B cell (primary cell): ENCODE measurements at regions not wholly inside any gene's neighbourhood (a gene's known extent, or its start where the extent isn't known, plus 50 kb on each side); places are given as distances from the start of the nearest gene placed in this dataset.

ENCODE experiments used
- ATAC-seq: fragments of 200-7000 bp; cut with Tn5 transposase; one replicate; pipeline ENCODE4 v1.10.0; 2021; ENCODE audit warnings: low read depth, mild to moderate bottlenecking, moderate number of reproducible peaks, moderate library complexity
- CTCF ChIA-PET: fragments of 350-600 bp; sonication (Branson Sonifier 250); formaldehyde crosslinking; loops from one replicate; lab custom pipeline; 2021; ENCODE audit warnings: antibody characterized with exemption, inconsistent platforms; lab: Charles Lee
- POLR2A ChIA-PET: fragments of 350-600 bp; sonication (Branson Sonifier 250); formaldehyde crosslinking; loops from one replicate; lab custom pipeline; 2021; ENCODE audit warnings: antibody characterized with exemption; lab: Charles Lee
- DNase-seq: peaks from one replicate; pipeline ENCODE4 v3.0.0; 2013
- H2AFZ ChIP-seq: 2 replicates; pipeline ENCODE4 v1.6.1; 2012; ENCODE audit warnings: mild to moderate bottlenecking, low read depth, low read length; ENCODE audit not compliant: insufficient read depth, poor library complexity, severe bottlenecking
- H3K27ac ChIP-seq, 2 donors: 1 replicate in 1 of 2; 2 replicates in 1 of 2; pipeline ENCODE4 v1.5.1; 2012 to 2013; ENCODE audit warnings: low read length in 2 of 2, mild to moderate bottlenecking in 2 of 2, moderate library complexity in 1 of 2
- H3K27me3 ChIP-seq, 4 experiments: fragments of 200-600 bp in 1 of 4; sonication (generic) in 1 of 4; replicated peaks in 1 of 4; 1 replicate in 2 of 4; 2 replicates in 2 of 4; pipeline versions ENCODE4 v1.6.1 to v1.7.0; 2013 to 2016; ENCODE audit warnings: low read length in 3 of 4, mild to moderate bottlenecking in 2 of 4, mixed read lengths in 1 of 4, moderate library complexity in 1 of 4; ENCODE audit not compliant: insufficient read depth in 4 of 4, control insufficient read depth in 3 of 4; ENCODE audit errors: control extremely low read depth in 1 of 4
- H3K36me3 ChIP-seq, 2 experiments: replicated peaks in 1 of 2; 1 replicate in 1 of 2; 2 replicates in 1 of 2; pipeline versions ENCODE4 v1.6.1 to v1.7.1; 2013; ENCODE audit warnings: low read length in 1 of 2; ENCODE audit not compliant: insufficient read depth in 2 of 2, control insufficient read depth in 1 of 2; ENCODE audit errors: control extremely low read depth in 1 of 2, extremely low read depth in 1 of 2
- H3K4me1 ChIP-seq, 2 donors: fragments of 200-600 bp in 1 of 2; sonication (generic) in 1 of 2; 1 replicate in 1 of 2; 2 replicates in 1 of 2; pipeline versions ENCODE4 v1.5.1 to v1.6.1; 2013 to 2017; ENCODE audit warnings: low read length in 2 of 2; ENCODE audit not compliant: control insufficient read depth in 2 of 2, insufficient read depth in 2 of 2
- H3K4me2 ChIP-seq: replicated peaks from 2 replicates; pipeline ENCODE3; 2012; ENCODE audit warnings: mild to moderate bottlenecking, low read depth, low read length; ENCODE audit not compliant: poor library complexity, severe bottlenecking
- H3K4me3 ChIP-seq, 5 experiments: fragments of 200-600 bp in 1 of 5; sonication (generic) in 1 of 5; 1 replicate in 3 of 5; 2 replicates in 2 of 5; pipeline versions ENCODE4 v1.5.1 to v1.7.0; 2011 to 2016; ENCODE audit warnings: low read length in 4 of 5, mild to moderate bottlenecking in 4 of 5, low read depth in 2 of 5, control low read depth in 1 of 5, moderate library complexity in 1 of 5; ENCODE audit not compliant: insufficient read depth in 1 of 5; ENCODE audit errors: control extremely low read depth in 1 of 5, extremely low read depth in 1 of 5
- H3K79me2 ChIP-seq: fragments of 200-600 bp; sonication (generic); one replicate; pipeline ENCODE4 v1.6.0; 2016; ENCODE audit warnings: low read length; ENCODE audit not compliant: control insufficient read depth, insufficient read depth
- H3K9ac ChIP-seq: fragments of 200-600 bp; sonication (generic); 2 replicates; pipeline ENCODE4 v1.6.1; 2017; ENCODE audit warnings: mild to moderate bottlenecking, low read length, moderate library complexity
- H3K9me3 ChIP-seq, 3 donors: one replicate each; pipeline versions ENCODE4 v1.6.1 to v1.7.1; 2013; ENCODE audit warnings: low read length in 2 of 3; ENCODE audit not compliant: control insufficient read depth in 2 of 3, insufficient read depth in 1 of 3; ENCODE audit errors: control extremely low read depth in 1 of 3
- H4K20me1 ChIP-seq: 2 replicates; pipeline ENCODE4 v1.6.0; 2012; ENCODE audit warnings: mild to moderate bottlenecking, low read length; ENCODE audit not compliant: insufficient read depth, control insufficient read depth, poor library complexity, severe bottlenecking
- H3K27ac Mint-ChIP-seq: one replicate; pipeline ENCODE4 v1.8.0; 2021; ENCODE audit warnings: mixed read lengths
- H3K27me3 Mint-ChIP-seq: one replicate; pipeline ENCODE4 v1.8.0; 2021; ENCODE audit warnings: mixed read lengths
- H3K4me1 Mint-ChIP-seq: one replicate; pipeline ENCODE4 v1.8.0; 2021; ENCODE audit warnings: mixed read lengths
- H3K4me3 Mint-ChIP-seq: one replicate; pipeline ENCODE4 v1.8.0; 2021; ENCODE audit warnings: mixed read lengths
- H3K9me3 Mint-ChIP-seq: one replicate; pipeline ENCODE4 v1.8.0; 2022; ENCODE audit warnings: mixed read lengths; ENCODE audit not compliant: insufficient read depth
- CTCF ChIP-seq: fragments of 200-600 bp; IDR thresholded peaks from one replicate; pipeline ENCODE4 v1.8.0; 2022; ENCODE audit warnings: antibody characterized with exemption, mild to moderate bottlenecking
- EZH2 ChIP-seq: IDR thresholded peaks from 2 replicates; pipeline ENCODE4 v1.6.1; 2012; ENCODE audit warnings: borderline replicate concordance, low read depth, mild to moderate bottlenecking, moderate library complexity, low read length; ENCODE audit not compliant: insufficient read depth, poor library complexity, severe bottlenecking
- WGBS: methylation state at CpG from one replicate; pipeline ENCODE4 v1.1.5; 2013; ENCODE audit warnings: missing lambda C conversion rate; ENCODE audit not compliant: insufficient coverage; 5-methylcytosine and 5-hydroxymethylcytosine counted together
- intact Hi-C: fragments of 100-400 bp; cut with micrococcal nuclease; formaldehyde crosslinking; loops from one replicate; pipeline ENCODE4 v1.10.0; 2022

- no peak for TF ChIP-seq CTCF
- no peak for TF ChIP-seq EZH2
- CTCF ChIA-PET: no interaction called here
Measured at GRCh38 chr15:69595009-69595791, 142.6 kb downstream of the RPLP1 start.

GRCh38 chr15:69597061-69597592 is 144.5 kb downstream of the RPLP1 start:
- Histone ChIP-seq H3K36me3 (no peaks in the 10 kb centered on the region), H3K4me3 (no peak overlapping the region), H3K4me2 (no peak overlapping the region), H3K9ac (no peak overlapping the region), H3K9me3 (no peaks in the 10 kb centered on the region), H3K79me2 (no peaks in the 10 kb centered on the region), H3K4me1 (peaks cover 7 to 8% of the 10 kb centered on the region in 2 donors), H2AFZ (no peak overlapping the region), H4K20me1 (no peaks in the 10 kb centered on the region), H3K27me3 (peaks cover 0 to 33% (median 15%) of the 10 kb centered on the region in 4 experiments), H3K27ac (no peak overlapping the region)
- peaks cover 3% of the 10 kb centered on the region for H3K4me1 Mint-ChIP-seq
- no peak overlapping the region for H3K27ac Mint-ChIP-seq
- H3K27me3 Mint-ChIP-seq: peaks cover 69% of the 10 kb centered on the region
- intact Hi-C loops: no loop called here
- CTCF ChIA-PET: no interaction called here
- ATAC-seq (no peak), DNase-seq (no peak)
- no peak for TF ChIP-seq CTCF
- TF ChIP-seq EZH2: no peak
- no peaks in the 10 kb centered on the region for H3K9me3 Mint-ChIP-seq
- POLR2A ChIA-PET: no interaction called here
- WGBS: 94% methylated on average over 2 of the region's 4 CpGs
- H3K4me3 Mint-ChIP-seq: no peak overlapping the region

More at GRCh38 chr15:69595009-69595791, 142.6 kb downstream of the RPLP1 start:
- peaks cover 7 to 8% of the 10 kb centered on the region in 2 donors for H3K4me1 ChIP-seq
- H3K9me3 ChIP-seq: no peaks in the 10 kb centered on the region
- Mint-ChIP-seq H3K9me3 (no peaks in the 10 kb centered on the region), H3K4me3 (no peak overlapping the region), H3K4me1 (peaks cover 3% of the 10 kb centered on the region), H3K27ac (no peak overlapping the region), H3K27me3 (peaks cover 60% of the 10 kb centered on the region)
- no peak overlapping the region for H3K27ac ChIP-seq
- H3K27me3 ChIP-seq: peaks cover 0 to 33% (median 15%) of the 10 kb centered on the region in 4 experiments
- H3K79me2 ChIP-seq: no peaks in the 10 kb centered on the region
- H4K20me1 ChIP-seq: no peaks in the 10 kb centered on the region
- WGBS: 48% methylated on average over 7 of the region's 10 CpGs
- H3K4me3 ChIP-seq: no peak overlapping the region
- no peak overlapping the region for H3K4me2 ChIP-seq
- H3K36me3 ChIP-seq: no peaks in the 10 kb centered on the region
- DNase-seq: no peak
- no peak for ATAC-seq
- no peak overlapping the region for H3K9ac ChIP-seq
- H2AFZ ChIP-seq: no peak overlapping the region
- intact Hi-C loops: no loop called here
- POLR2A ChIA-PET: no interaction called here
